ENCODE measurements at regions not wholly inside any gene's neighbourhood (a gene's known extent, or its start where the extent isn't known, plus 50 kb on each side); places are given as distances from the start of the nearest gene placed in this dataset.
"Not testable (repeated sequence)": the region's sequence is repeated elsewhere in the genome, so short reads cannot be mapped to it uniquely, and the experiment has no call there.

GRCh38 chr10:121311812-121312443 lies 286.3 kb downstream of the FGFR2 start:
- DNase-seq (ENCODE audit: low spot score in 2 of 2) (no peak), FAIRE-seq (no peak)

DNA sequence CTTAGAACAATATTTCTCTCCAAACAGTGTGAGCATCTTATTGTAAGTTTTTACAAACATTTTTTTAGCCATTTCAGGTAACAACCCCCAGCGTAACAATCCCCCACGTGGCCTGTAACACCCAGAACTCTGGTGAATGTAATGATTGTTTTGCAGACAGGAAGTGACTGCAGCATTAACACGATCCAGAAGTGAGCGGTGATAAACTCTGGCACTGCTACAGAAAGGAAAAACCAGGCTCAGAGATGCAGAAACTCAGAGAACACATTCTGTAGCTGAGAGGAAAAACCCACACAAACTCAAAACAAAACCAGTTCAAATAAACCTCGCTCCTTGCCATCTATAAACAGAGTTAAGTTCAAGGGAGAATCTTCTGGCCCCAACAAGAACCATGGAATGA lies 285.7 kb downstream of the FGFR2 start:
- FAIRE-seq, result no peak
- DNase-seq (ENCODE audit: low spot score in 2 of 2), result no peak

- no peak for FAIRE-seq
- no peak for DNase-seq (ENCODE audit: low spot score in 2 of 2)
Observed at GRCh38 chr10:121313119-121313875, 284.9 kb downstream of the FGFR2 start.

DNA sequence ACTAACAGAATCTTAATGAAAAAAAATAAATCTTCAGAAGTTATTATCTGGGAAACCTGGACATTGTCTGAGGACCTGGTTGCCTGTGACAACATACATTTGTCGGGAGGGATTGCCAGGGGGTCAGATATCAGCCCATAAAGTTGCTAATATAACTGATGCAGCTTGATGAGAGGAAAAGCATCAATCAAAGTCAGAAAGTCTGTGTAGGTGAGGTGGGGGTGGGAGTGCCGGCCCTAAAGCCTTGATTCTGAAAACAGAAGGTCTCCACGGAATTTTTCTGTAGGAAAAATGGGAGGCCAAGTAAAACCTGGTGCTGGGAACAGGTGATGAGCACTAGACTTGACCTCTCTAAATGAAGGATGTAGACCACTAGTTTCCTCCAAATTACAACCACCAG lies 281.8 kb downstream of the FGFR2 start:
- no peak for FAIRE-seq
- DNase-seq (ENCODE audit: low spot score in 2 of 2), result no peak

DNA sequence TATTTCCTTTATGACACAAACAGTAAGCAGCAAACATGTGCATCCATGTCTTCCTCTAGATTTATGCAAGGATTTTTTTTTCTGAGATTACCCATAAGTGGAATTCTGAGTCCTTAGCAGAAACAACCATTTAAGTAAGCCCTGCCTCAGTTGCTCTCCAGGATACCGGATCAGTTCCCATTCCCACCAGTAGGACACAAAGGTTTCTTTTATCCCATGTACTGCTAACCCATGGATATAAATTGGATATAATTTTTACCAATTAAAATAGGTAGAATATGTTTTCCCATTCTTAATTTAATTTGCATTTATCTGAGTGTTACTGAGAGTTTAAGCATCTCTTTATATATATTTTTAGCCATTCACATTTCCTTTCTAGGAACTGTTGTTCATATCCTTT lies 280.9 kb downstream of the FGFR2 start:
- FAIRE-seq, result no peak
- DNase-seq (ENCODE audit: low spot score in 2 of 2), result no peak

DNA sequence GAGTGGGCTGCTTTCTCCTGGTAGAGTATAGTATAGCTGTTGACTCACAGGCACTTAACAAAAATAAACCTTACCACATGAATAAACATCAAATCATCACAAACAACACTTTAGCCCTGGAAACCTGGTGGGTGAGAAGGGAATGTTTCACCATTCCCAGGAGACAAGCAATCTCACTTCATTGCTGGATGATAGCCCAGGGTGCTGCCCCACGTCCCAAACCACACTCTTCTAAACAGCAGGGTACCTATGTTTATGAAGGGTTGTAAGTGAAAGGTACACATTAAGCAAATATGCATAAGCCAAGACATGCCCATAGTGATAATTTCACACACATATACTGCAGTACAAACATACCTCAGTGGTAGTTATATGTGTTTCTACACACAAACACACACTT lies 276.2 kb downstream of the FGFR2 start:
- FAIRE-seq (no peak), DNase-seq (ENCODE audit: low spot score in 2 of 2) (no peak)

- FAIRE-seq (no peak), DNase-seq (ENCODE audit: low spot score in 2 of 2) (no peak)
Observed at GRCh38 chr10:121322776-121323175, 275.5 kb downstream of the FGFR2 start.

DNA sequence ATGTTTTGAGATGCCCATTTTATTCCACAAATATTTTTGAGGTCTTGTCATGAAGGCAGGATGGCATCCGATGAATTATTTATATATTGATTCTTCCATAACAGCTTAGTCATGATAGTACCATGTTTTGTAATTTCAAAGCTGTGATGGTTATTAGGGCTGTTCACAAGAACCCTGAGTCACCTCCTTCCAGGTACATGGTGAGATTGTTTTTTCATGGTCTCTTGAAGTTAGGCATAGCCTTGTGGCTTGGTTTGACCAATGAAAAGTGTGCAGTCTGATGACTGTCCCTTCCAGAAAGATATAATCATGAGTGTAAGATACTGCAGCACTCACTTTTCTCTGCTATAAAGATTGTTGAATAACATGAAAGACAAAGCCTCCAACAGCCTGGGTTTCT lies 274.8 kb downstream of the FGFR2 start:
- no peak for FAIRE-seq
- DNase-seq (ENCODE audit: low spot score in 2 of 2), result no peak

DNA sequence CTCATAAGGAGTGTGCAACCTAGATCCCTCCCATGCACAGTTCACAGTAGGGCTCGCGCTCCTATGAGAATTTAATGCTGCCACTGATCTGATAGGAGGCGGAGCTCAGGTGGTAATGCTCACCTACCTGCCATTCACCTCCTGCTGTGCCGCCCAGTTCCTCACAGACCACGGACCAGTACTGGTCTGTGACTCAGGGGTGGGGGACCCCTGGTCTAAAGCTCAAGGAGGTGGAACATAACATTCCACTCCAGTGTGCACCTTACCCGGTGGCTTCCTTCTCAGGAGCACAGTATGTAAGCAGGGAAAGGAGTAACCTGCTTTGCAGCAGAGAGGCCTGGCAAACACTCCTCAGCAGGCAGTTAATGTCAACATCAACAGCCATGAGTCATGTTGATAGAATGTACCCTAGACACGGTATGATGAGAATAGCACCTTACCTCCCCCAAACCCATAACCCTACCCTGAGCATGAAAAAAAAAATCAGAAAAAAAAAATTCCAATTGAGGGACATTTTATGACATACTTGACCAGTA lies 273.5 kb downstream of the FGFR2 start:
- FAIRE-seq (no peak), DNase-seq (ENCODE audit: low spot score in 2 of 2) (no peak)

- FAIRE-seq (no peak), DNase-seq (ENCODE audit: low spot score in 2 of 2) (no peak)
Observed at GRCh38 chr10:121325490-121326231, 272.6 kb downstream of the FGFR2 start.

DNA sequence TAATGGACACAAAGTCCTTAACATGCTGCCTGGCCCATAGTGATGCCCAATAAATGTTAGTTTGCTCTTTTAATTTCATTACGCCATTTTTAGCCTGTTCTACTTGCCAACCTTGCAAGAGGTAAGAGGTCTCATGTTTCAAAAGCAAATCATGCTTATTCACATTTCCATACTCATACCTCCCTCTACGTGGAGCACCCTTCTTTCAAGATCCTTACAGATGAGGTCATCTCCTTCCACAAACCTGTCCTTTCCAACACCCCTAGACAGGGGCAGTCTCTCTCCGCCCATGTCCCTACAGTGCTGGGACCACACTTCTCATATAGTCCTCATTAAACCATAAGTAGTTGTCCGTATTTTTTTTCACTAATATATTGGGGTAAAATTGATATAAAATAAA lies 271.3 kb downstream of the FGFR2 start:
- DNase-seq (ENCODE audit: low spot score in 2 of 2) (no peak), FAIRE-seq (no peak)

GRCh38 chr10:121327727-121328126 lies 270.5 kb downstream of the FGFR2 start:
- DNase-seq (ENCODE audit: low spot score in 2 of 2), result no peak
- FAIRE-seq, result no peak

GRCh38 chr10:121329631-121330030 lies 268.6 kb downstream of the FGFR2 start:
- FAIRE-seq; DNase-seq (ENCODE audit: low spot score in 2 of 2): not testable (repeated sequence)

DNA sequence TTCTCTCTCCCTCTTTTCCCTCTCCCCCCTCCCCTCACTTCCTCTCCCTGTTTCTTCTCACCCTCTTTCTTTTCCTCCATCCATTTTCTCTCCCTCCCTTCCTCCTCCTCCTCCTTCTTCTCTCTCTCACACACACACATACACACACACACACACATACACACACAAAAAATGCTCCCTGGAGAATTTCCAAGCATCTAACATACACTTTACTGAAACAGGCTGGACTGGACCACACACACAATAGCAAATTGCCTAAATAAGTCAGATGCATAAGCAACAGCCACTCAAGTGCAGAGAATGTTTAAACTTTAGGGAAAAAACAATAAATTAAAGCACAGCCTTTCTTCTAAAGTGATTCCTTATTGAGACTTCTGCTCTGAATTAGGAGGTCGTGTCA lies 267.7 kb downstream of the FGFR2 start:
- no peak for DNase-seq (ENCODE audit: low spot score in 2 of 2)
- FAIRE-seq, result no peak

DNA sequence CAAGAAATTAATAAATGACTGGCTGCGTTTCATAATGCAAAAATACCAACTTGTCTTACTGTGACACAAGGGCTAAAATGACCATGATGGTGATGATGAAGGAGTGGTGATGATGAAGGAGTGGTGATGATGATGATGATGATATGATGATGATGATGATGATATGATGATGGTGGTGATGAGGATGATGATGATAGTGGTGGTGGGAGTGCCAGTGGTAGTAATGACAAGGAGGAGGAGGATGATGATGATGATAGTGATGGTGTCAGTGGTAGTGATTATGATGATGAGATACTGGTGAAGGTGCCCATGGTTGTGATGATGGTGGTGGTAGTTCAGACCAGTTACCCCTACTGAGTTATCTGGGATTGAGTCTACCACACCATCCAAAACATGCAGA lies 265.9 kb downstream of the FGFR2 start:
- no peak for FAIRE-seq
- DNase-seq (ENCODE audit: low spot score in 2 of 2), result no peak

DNA sequence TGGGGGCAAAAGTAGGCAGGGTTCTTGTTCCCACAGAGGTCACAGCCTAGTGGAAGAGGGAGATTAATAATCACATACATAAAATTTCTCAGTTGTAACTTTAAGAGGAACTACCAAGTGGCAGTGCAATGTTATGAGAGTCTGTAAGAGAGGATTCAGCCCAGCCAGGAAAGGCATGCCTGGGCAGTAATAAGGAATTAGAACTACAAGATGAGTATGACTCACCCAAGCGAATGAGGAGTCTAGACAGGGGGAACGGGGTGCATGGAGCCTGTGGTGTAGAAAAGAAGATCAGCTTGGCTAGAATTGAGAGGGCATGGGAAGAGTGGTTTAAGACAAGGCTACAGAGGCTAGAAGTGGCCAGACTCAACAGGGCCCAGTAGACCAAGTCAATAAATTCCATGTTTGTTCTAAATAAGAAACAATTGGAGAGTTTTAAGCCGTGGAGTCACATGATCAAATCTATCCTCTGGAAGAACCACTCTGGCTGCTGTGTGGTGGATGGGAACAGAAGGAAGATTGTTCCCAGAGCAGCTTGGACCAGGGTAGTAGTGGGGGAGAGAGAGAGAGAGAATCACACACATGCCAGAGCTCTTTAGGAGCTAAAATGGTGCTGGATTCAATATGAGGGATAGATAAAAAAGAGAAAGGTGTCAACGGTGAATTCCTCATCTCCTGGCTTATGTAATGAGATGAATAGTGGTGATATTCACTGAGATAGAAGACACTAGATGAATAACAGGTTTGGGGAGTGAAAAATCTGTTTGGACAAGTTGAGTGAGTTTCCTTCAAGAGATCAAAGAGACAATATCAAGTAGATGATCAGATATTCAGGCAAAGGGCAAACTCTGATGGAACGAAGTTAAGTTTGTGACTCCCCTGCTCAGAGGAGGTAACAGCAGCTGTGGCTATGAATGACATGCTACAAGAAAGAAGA lies 265.1 kb downstream of the FGFR2 start:
- DNase-seq (ENCODE audit: low spot score in 2 of 2) (no peak), FAIRE-seq (no peak)

DNA sequence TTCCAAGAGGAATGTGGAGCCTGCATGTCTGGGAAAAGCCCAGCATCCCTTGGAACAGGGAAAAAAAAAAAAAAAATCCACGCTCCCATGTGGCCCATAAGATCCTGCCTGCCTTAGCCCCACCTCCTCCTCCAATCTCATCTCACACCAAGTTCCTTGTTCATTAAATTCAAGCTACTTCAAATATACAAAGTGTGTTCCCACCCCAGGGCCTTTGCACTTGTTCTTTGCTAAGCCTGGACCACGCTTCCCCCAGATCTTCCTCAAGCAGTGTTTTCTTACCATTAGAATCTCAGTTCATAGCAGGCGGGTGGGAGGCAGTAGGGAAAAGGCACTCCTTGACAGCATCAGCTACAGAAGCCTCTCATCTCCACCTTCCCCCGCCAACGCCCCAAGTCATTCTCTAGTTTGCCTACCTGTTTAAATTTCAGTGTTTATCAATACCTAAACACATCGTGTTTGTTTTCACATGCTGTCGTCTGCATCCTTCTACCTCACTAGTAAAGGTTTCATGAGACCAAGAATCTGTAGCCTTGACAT lies 262.8 kb downstream of the FGFR2 start:
- FAIRE-seq (no peak), DNase-seq (ENCODE audit: low spot score in 2 of 2) (no peak)

GRCh38 chr10:121337427-121337826 lies 260.8 kb downstream of the FGFR2 start:
- FAIRE-seq (no peak), DNase-seq (ENCODE audit: low spot score in 2 of 2) (no peak)

GRCh38 chr10:121338206-121338980 lies 259.9 kb downstream of the FGFR2 start:
- FAIRE-seq (no peak), DNase-seq (ENCODE audit: low spot score in 2 of 2) (no peak)
